HepG2 (cell line): ENCODE measurements at regions not wholly inside any gene's neighbourhood (a gene's known extent, or its start where the extent isn't known, plus 50 kb on each side); places are given as distances from the start of the nearest gene placed in this dataset.
A peak's percentile ranks its signal among the peaks of the same experiment; 100 is the strongest.

Source experiments
- CREM ChIP-seq, 2 experiments: sonication (generic) in 1 of 2; formaldehyde crosslinking in 1 of 2; IDR thresholded peaks; 2 replicates each; pipeline versions ENCODE4 v1.4.0 to v1.6.1; 2016 to 2020; ENCODE audit warnings: antibody characterized with exemption in 1 of 2, mild to moderate bottlenecking in 1 of 2, missing genetic modification reagents in 1 of 2
- NR2C2 ChIP-seq: sonication (generic); formaldehyde crosslinking; IDR thresholded peaks from 2 replicates; pipeline ENCODE4 v1.4.0; 2020; ENCODE audit warnings: missing genetic modification reagents, mild to moderate bottlenecking, moderate library complexity, borderline replicate concordance
- ZMYM4 ChIP-seq: sonication (generic); formaldehyde crosslinking; IDR thresholded peaks from 2 replicates; pipeline ENCODE4 v1.8.1; 2023; ENCODE audit warnings: mild to moderate bottlenecking, missing genetic modification reagents
- TF ChIP-seq, protein P1 (sequence below), 2 experiments: fragments of 450-650 bp in 1 of 2; sonication (generic) in 1 of 2; formaldehyde crosslinking in 1 of 2; IDR thresholded peaks; 2 replicates each; pipeline versions ENCODE4 v1.6.1 to v1.8.0; 2016 to 2022; ENCODE audit warnings: antibody characterized with exemption in 1 of 2, mild to moderate bottlenecking in 1 of 2, missing genetic modification reagents in 1 of 2
- TF ChIP-seq, protein P2 (sequence below): IDR thresholded peaks from 2 replicates; pipeline ENCODE4 v1.6.1; 2018; ENCODE audit warnings: missing genetic modification reagents
- TF ChIP-seq, protein P3 (sequence below): sonication (generic); formaldehyde crosslinking; IDR thresholded peaks from 2 replicates; pipeline ENCODE4 v1.4.0; 2020; ENCODE audit warnings: missing genetic modification reagents
- TF ChIP-seq, protein P4 (sequence below): sonication (generic); formaldehyde crosslinking; IDR thresholded peaks from 2 replicates; pipeline ENCODE4 v1.4.0; 2020; ENCODE audit warnings: missing genetic modification reagents

DNA sequence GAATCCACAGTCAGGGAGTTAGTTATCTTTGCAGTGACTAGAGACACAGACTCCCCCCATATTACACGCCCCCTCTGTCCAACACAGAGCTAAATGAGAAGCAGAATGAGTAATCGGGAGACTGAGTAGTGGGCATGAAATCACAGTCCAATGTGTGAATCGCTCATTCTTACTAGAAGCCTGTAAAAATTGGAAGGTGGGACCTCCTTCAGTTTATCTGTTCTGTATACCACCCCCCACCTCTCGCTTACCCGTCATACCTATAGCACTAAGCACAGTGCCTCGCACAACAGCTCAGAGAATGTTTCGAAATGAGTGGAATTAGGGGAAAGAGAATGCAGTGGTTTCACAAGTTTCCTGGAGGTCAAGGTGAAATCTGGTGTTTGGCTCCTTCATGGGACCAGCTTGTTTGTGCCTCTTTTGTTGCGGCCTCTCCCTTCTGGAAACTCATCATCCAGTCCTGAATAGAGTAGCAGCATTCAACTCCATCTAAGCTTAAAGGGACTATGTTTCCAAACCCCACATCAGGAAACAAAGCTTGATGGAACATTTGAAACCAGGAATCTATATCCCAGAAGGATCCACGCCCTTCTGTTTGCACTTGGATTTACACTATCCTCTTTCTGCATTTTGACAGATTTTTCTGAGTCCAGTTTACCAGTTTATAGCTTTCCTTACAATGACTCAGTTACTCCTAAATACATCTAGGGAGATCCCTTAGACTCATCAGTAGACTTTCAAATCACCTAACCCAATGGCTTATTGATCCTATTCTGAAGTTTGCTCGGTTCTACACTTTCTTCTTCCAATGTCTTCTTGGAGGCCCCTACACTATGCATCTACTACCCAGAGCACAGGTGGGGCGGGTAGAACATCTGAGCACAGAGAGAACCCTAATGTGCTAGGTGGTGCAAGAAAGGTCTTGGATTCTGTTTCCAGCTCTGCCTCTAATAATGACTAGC, 59.2 kb upstream of the PIM1 start (continued):
- TF ChIP-seq, protein P1, sequence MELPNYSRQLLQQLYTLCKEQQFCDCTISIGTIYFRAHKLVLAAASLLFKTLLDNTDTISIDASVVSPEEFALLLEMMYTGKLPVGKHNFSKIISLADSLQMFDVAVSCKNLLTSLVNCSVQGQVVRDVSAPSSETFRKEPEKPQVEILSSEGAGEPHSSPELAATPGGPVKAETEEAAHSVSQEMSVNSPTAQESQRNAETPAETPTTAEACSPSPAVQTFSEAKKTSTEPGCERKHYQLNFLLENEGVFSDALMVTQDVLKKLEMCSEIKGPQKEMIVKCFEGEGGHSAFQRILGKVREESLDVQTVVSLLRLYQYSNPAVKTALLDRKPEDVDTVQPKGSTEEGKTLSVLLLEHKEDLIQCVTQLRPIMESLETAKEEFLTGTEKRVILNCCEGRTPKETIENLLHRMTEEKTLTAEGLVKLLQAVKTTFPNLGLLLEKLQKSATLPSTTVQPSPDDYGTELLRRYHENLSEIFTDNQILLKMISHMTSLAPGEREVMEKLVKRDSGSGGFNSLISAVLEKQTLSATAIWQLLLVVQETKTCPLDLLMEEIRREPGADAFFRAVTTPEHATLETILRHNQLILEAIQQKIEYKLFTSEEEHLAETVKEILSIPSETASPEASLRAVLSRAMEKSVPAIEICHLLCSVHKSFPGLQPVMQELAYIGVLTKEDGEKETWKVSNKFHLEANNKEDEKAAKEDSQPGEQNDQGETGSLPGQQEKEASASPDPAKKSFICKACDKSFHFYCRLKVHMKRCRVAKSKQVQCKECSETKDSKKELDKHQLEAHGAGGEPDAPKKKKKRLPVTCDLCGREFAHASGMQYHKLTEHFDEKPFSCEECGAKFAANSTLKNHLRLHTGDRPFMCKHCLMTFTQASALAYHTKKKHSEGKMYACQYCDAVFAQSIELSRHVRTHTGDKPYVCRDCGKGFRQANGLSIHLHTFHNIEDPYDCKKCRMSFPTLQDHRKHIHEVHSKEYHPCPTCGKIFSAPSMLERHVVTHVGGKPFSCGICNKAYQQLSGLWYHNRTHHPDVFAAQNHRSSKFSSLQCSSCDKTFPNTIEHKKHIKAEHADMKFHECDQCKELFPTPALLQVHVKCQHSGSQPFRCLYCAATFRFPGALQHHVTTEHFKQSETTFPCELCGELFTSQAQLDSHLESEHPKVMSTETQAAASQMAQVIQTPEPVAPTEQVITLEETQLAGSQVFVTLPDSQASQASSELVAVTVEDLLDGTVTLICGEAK (IDR thresholded peaks at IDR 0.05): no peak
- TF ChIP-seq, protein P1 (CRISPR knock-in tag; IDR thresholded peaks at IDR 0.05): no peak; the same call in 1 of the 2 replicates
- TF ChIP-seq, protein P2, sequence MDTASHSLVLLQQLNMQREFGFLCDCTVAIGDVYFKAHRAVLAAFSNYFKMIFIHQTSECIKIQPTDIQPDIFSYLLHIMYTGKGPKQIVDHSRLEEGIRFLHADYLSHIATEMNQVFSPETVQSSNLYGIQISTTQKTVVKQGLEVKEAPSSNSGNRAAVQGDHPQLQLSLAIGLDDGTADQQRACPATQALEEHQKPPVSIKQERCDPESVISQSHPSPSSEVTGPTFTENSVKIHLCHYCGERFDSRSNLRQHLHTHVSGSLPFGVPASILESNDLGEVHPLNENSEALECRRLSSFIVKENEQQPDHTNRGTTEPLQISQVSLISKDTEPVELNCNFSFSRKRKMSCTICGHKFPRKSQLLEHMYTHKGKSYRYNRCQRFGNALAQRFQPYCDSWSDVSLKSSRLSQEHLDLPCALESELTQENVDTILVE: peak; percentile 79; the same call in 1 of the 2 replicates
- TF ChIP-seq, protein P3, sequence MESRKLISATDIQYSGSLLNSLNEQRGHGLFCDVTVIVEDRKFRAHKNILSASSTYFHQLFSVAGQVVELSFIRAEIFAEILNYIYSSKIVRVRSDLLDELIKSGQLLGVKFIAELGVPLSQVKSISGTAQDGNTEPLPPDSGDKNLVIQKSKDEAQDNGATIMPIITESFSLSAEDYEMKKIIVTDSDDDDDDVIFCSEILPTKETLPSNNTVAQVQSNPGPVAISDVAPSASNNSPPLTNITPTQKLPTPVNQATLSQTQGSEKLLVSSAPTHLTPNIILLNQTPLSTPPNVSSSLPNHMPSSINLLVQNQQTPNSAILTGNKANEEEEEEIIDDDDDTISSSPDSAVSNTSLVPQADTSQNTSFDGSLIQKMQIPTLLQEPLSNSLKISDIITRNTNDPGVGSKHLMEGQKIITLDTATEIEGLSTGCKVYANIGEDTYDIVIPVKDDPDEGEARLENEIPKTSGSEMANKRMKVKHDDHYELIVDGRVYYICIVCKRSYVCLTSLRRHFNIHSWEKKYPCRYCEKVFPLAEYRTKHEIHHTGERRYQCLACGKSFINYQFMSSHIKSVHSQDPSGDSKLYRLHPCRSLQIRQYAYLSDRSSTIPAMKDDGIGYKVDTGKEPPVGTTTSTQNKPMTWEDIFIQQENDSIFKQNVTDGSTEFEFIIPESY (CRISPR knock-in tag): peak; percentile 72
- TF ChIP-seq ZMYM4 (CRISPR knock-in tag) (peak; percentile 63), CREM (IDR thresholded peaks at IDR 0.05) (peak; percentile 73), CREM (CRISPR knock-in tag; IDR thresholded peaks at IDR 0.05) (no peak), NR2C2 (CRISPR knock-in tag) (peak; percentile 90)
- TF ChIP-seq, protein P4, sequence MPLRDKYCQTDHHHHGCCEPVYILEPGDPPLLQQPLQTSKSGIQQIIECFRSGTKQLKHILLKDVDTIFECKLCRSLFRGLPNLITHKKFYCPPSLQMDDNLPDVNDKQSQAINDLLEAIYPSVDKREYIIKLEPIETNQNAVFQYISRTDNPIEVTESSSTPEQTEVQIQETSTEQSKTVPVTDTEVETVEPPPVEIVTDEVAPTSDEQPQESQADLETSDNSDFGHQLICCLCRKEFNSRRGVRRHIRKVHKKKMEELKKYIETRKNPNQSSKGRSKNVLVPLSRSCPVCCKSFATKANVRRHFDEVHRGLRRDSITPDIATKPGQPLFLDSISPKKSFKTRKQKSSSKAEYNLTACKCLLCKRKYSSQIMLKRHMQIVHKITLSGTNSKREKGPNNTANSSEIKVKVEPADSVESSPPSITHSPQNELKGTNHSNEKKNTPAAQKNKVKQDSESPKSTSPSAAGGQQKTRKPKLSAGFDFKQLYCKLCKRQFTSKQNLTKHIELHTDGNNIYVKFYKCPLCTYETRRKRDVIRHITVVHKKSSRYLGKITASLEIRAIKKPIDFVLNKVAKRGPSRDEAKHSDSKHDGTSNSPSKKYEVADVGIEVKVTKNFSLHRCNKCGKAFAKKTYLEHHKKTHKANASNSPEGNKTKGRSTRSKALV (CRISPR knock-in tag): 0 out of 2 replicates have a peak, but pooled peaks have one; percentile 28
